Activated CD4-positive, alpha-beta T cell treated with anti-CD3 and anti-CD28 coated beads, Interleukin-2, amount 10 ng/mL, durations not matched to agents 7 days and 5 days (primary cell): ENCODE measurements at regions not wholly inside any gene's neighbourhood (a gene's known extent, or its start where the extent isn't known, plus 50 kb on each side); places are given as distances from the start of the nearest gene placed in this dataset.
"Not testable (repeated sequence)": the region's sequence is repeated elsewhere in the genome, so short reads cannot be mapped to it uniquely, and the experiment has no call there.

Source experiments
- CTCF ChIA-PET: fragments of 350-600 bp; sonication (Branson Sonifier 250); formaldehyde crosslinking; loops from one replicate; lab custom pipeline; 2021; ENCODE audit warnings: antibody characterized with exemption; lab: Charles Lee
- POLR2A ChIA-PET: fragments of 350-600 bp; sonication (Branson Sonifier 250); formaldehyde crosslinking; loops from one replicate; lab custom pipeline; 2021; ENCODE audit warnings: antibody characterized with exemption; lab: Charles Lee
- DNase-seq: peaks from one replicate; pipeline ENCODE4 v3.0.0-alpha.2; 2020
- H3K27ac Mint-ChIP-seq: one replicate; pipeline ENCODE4 v1.8.0; 2021; ENCODE audit warnings: mild to moderate bottlenecking, moderate library complexity, mixed read lengths
- H3K27me3 Mint-ChIP-seq: one replicate; pipeline ENCODE4 v1.8.0; 2021; ENCODE audit warnings: mixed read lengths
- H3K36me3 Mint-ChIP-seq: one replicate; pipeline ENCODE4 v1.8.0; 2021; ENCODE audit warnings: low read depth, mixed read lengths
- H3K4me1 Mint-ChIP-seq: one replicate; pipeline ENCODE4 v1.8.0; 2021; ENCODE audit warnings: mixed read lengths
- H3K4me3 Mint-ChIP-seq: one replicate; pipeline ENCODE4 v1.8.0; 2021; ENCODE audit warnings: mild to moderate bottlenecking, moderate library complexity, mixed read lengths
- H3K9me3 Mint-ChIP-seq: one replicate; pipeline ENCODE4 v1.8.0; 2021; ENCODE audit warnings: mixed read lengths

DNA sequence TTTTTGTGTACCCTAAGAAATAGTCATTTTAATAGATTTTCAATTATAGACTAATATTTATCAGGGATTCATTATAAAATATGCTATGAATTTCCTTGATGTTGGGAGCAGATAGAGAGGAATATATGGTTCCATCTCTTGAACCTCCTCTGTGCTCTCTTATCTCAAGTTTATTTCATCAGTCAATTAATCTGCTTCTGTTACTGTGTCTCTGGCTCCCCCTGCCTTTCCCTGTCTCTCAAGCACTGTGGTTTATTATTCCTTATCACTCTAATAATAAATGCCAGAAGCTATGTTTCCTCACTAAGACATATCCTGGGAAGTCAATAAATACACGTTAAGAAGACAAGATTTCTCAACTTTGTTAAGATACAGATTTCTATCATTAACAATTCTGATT, 141.5 kb downstream of the SYT15 start:
- CTCF ChIA-PET, H3K9me3 Mint-ChIP-seq, H3K27ac Mint-ChIP-seq, H3K4me1 Mint-ChIP-seq, POLR2A ChIA-PET, H3K36me3 Mint-ChIP-seq, DNase-seq, H3K4me3 Mint-ChIP-seq: not testable (repeated sequence)
- H3K27me3 Mint-ChIP-seq = peaks cover 19% of the 10 kb centered on the region

DNA sequence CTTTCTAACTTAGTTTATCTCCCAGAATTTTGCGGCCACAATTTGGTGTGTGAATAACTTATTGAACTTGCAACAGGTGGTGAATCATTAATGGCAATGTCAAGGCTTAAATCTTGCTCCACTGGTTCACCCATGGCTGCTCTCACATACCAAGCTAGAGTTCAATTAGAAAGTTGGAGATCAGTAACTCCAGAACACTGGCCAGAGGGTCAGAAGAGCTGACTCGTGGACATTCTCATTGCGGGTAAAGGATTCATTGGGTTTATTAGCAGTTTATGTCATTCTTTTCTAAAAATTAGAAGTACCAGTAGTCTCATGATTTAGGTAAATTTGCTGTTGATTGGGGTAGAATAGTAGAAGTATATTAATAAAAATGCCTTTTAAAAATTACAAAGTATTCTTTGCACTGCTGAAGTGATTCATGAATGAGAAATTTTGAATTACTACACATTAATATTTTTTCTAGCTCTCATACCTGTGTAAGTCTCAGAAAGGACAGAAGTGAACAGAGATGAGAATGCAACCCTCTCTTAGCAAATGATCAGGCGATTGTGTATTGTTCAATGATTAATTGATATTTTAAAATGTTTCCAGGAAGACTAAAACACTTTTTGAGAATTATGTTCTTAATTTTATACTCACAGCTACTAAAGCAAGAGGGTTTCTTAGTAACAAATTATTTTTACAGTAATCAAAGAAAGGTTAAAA, 142.0 kb downstream of the SYT15 start:
- CTCF ChIA-PET, POLR2A ChIA-PET, H3K4me3 Mint-ChIP-seq, H3K27ac Mint-ChIP-seq, H3K4me1 Mint-ChIP-seq, H3K36me3 Mint-ChIP-seq, DNase-seq, H3K9me3 Mint-ChIP-seq: not testable (repeated sequence)
- peaks cover 19% of the 10 kb centered on the region for H3K27me3 Mint-ChIP-seq

DNA sequence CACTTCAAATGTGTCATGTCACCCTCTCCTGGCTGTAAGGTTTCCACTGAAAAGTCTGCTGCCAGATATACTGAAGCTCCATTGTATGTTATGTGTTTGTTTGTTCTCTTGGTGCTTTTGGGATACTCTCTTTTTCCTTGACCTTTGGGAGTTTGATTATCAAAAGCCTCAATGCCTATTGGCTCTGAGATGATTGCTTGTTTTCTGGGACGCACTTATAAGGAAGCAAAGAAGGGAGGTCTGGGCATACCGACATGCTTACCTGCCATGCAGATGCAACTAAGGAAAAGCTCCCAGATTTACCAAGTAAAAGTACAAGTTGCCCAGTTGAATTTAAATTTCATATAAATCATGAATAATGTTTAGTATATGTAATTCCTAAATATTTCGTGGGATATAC, 145.3 kb downstream of the SYT15 start:
- H3K36me3 Mint-ChIP-seq, H3K9me3 Mint-ChIP-seq, DNase-seq, POLR2A ChIA-PET, H3K27ac Mint-ChIP-seq, H3K4me3 Mint-ChIP-seq, H3K4me1 Mint-ChIP-seq: not testable (repeated sequence)
- CTCF ChIA-PET = interaction anchor here (0.6 kb wide), 1 partner anchor 652 kb away, joined by 3 read pairs; no protein-coding TSS in a partner anchor
- peaks cover 23% of the 10 kb centered on the region for H3K27me3 Mint-ChIP-seq

DNA sequence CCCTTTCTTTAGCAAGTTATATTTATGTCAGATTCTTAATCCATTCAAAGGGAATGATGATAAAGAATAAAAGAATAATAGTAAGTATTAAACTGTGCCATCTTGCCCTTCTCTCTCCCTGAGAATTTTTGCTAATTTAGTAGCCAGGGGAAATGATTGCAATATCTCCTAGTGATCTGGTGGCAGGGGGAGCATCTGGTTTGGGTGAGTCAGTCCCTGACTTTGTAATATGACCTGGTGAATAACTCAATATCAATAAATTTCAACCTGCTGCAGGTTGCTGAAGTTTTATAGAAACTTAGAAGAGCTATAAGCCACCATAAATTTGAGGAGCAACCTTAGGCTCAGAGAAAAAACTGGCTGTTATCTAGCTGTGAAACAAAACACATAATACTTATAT, 149.4 kb downstream of the SYT15 start:
- peaks cover 14% of the 10 kb centered on the region for H3K27me3 Mint-ChIP-seq
- H3K4me1 Mint-ChIP-seq, H3K4me3 Mint-ChIP-seq, H3K27ac Mint-ChIP-seq, POLR2A ChIA-PET, CTCF ChIA-PET, DNase-seq, H3K9me3 Mint-ChIP-seq, H3K36me3 Mint-ChIP-seq: not testable (repeated sequence)

DNA sequence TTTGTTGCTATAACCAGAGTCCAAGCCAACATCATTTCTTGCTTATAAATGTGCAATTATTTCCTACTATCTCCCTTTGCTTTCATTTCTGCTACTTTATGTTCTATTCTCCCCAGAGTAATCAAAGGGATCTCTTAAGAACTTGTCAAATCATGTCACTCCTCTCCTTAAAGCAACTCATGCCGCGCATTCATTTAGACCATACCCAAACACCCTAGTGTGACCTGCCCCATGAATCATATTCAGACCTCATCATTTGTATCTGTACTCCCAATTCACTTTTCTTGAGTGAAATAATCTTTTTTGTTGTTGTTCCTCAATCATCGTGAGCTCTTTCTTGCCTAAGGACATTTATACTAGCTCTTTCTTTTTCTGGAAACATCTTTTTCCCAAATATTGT, 151.8 kb downstream of the SYT15 start:
- CTCF ChIA-PET, H3K4me3 Mint-ChIP-seq, DNase-seq, H3K4me1 Mint-ChIP-seq, H3K9me3 Mint-ChIP-seq, H3K27ac Mint-ChIP-seq, POLR2A ChIA-PET, H3K27me3 Mint-ChIP-seq, H3K36me3 Mint-ChIP-seq: not testable (repeated sequence)

DNA sequence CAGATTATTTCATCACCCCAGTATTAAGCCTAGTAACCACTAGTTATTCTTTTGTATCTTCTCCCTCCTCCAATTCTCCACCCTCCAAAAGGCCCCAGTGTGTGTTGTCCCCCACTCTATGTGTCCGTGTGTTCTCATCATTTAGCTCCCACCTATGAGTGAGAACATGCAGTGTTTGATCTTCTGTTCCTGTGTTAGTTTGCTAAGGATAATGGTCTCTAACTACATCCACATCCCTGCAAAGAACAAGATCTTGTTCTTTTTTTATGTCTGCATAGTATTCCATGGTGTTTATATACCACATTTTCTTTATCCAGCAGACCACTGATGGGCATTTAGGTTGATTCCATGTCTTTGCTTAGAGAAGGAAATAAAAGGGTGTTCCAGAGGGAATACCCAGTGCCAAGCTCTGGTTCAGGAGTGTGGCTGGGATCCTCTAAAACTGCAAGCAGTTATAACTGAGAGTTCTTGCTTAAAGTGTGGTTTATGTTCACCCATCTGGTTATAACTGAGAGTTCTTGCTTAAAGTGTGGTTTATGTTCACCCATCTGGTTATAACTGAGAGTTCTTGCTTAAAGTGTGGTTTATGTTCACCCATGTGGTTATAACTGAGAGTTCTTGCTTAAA, 154.8 kb downstream of the SYT15 start:
- H3K4me1 Mint-ChIP-seq, POLR2A ChIA-PET, H3K27ac Mint-ChIP-seq, DNase-seq, H3K36me3 Mint-ChIP-seq, CTCF ChIA-PET, H3K9me3 Mint-ChIP-seq, H3K4me3 Mint-ChIP-seq, H3K27me3 Mint-ChIP-seq: not testable (repeated sequence)

DNA sequence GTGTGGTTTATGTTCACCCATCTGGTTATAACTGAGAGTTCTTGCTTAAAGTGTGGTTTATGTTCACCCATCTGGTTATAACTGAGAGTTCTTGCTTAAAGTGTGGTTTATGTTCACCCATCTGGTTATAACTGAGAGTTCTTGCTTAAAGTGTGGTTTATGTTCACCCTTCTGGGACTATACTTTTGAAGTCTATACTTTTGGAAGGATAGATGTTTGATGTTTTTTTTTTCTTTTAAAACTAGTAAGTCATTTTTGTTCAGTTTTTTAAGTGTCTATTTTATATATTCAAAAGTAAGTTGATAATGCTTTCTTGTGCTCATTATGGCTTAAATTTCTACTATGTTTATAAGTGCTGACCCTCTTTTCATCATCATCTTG, 155.3 kb downstream of the SYT15 start:
- H3K9me3 Mint-ChIP-seq, H3K4me1 Mint-ChIP-seq, H3K4me3 Mint-ChIP-seq, DNase-seq, H3K27ac Mint-ChIP-seq, H3K36me3 Mint-ChIP-seq, CTCF ChIA-PET, H3K27me3 Mint-ChIP-seq, POLR2A ChIA-PET: not testable (repeated sequence)

DNA sequence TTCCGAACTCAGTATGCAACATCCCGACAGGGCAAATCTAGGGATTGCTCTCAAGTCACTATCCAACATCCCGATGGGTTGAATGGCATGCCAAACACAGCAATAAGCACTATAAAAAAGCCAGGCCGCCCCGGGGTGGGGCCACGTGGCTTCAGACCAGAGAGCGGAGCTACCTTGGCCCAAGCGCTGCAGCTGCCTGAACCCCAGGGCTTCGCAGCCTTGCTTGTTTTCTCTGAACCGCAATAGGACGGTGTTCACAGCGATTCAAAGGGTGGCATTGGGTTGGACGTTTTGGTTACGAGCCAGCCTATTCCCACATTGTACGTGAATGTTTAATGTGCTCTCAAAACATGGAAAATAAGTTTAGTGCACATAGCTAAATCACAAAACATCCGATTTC, 161.0 kb downstream of the SYT15 start:
- H3K27me3 Mint-ChIP-seq, CTCF ChIA-PET: not testable (repeated sequence)

DNA sequence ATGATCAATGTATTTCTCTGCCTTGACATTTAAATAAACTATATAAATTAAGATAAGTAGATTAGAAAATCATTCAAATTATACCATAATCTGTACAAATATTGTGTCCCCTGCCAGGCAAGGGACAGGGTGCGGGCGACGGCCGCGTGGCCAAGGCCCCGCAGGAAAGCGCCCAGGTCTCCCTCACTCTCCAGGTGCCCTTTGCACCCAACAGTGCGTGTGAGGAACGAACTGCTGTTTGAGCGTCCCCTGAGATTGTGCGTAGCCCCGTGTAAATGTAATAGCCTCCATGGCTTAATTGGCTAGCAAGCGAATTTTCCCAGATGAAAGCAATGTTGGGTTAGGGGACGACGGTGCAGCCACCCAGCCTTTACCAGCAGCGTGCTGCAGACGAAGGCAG, 161.4 kb downstream of the SYT15 start:
- H3K9me3 Mint-ChIP-seq, DNase-seq, H3K4me3 Mint-ChIP-seq, H3K36me3 Mint-ChIP-seq, H3K27ac Mint-ChIP-seq, POLR2A ChIA-PET, H3K4me1 Mint-ChIP-seq, CTCF ChIA-PET: not testable (repeated sequence)
- peaks cover 10% of the 10 kb centered on the region for H3K27me3 Mint-ChIP-seq

More for the DNA sequence above, 161.0 kb downstream of the SYT15 start:
- DNase-seq, H3K9me3 Mint-ChIP-seq, H3K36me3 Mint-ChIP-seq, POLR2A ChIA-PET, H3K4me3 Mint-ChIP-seq, H3K4me1 Mint-ChIP-seq, H3K27ac Mint-ChIP-seq: not testable (repeated sequence)

DNA sequence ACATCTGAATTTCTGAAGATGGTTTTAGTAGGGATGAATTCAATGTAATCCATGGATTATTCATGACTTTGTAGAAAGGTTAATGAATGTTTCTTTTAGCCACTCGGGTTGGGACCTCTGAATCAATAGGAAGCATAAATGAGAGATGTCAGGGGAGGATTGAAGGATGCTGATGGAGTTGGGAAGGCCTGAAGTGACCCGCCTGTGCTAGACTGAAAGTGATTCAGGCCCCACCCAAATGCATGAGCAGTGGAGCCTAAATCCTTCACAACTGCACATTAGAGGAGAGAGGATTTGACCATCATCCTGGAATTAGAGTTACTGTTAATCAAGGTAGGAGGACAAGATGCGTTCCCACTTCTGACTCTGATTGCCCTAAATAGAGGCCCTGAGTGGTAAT, 162.2 kb upstream of the PTPN20 start:
- POLR2A ChIA-PET, H3K4me1 Mint-ChIP-seq, H3K9me3 Mint-ChIP-seq, CTCF ChIA-PET, H3K36me3 Mint-ChIP-seq, DNase-seq, H3K4me3 Mint-ChIP-seq, H3K27ac Mint-ChIP-seq: not testable (repeated sequence)
- peaks cover 15% of the 10 kb centered on the region for H3K27me3 Mint-ChIP-seq

DNA sequence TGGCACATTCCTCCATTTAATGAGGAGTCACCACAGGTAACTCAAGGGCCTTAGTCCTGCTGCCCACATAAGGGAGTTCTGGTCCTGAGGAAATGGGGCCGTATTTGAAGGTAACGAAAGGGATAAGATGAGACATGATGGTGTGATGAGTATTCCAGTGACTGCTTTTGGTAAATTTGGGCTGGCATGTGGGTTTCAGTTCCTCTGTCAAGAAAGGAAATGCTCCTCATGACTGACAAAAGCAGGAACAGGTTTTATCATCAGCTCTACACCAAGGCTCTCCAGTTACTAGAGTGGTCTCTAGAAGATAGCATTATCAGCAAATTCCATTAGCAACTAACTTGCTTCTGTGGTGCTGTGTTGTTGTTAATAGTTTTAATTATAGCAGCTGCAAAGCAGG, 161.8 kb upstream of the PTPN20 start:
- H3K36me3 Mint-ChIP-seq, CTCF ChIA-PET, H3K9me3 Mint-ChIP-seq, H3K4me3 Mint-ChIP-seq, DNase-seq, H3K27ac Mint-ChIP-seq, H3K4me1 Mint-ChIP-seq, POLR2A ChIA-PET: not testable (repeated sequence)
- H3K27me3 Mint-ChIP-seq = peaks cover 15% of the 10 kb centered on the region

DNA sequence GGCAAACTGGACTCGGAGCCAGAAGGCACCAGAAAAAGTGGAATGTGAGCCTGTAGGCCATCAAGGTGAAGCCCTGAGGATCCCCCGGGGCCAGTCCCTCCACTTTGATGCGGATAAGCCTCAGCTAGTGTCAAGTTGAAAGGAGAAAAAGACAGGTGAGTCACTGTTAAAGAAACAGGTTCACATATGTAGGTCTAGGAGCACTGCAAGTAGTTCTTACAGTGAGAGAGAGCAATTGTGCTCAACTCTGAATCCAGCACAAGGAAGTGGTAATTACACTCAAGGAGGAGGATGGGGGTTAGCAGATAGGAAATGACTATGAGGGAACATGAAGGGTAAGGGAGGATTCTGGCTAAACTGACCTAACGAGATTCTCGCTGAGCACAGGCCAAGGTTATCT, 157.5 kb upstream of the PTPN20 start:
- CTCF ChIA-PET, POLR2A ChIA-PET, H3K4me1 Mint-ChIP-seq, DNase-seq, H3K9me3 Mint-ChIP-seq, H3K4me3 Mint-ChIP-seq, H3K36me3 Mint-ChIP-seq, H3K27me3 Mint-ChIP-seq, H3K27ac Mint-ChIP-seq: not testable (repeated sequence)

DNA sequence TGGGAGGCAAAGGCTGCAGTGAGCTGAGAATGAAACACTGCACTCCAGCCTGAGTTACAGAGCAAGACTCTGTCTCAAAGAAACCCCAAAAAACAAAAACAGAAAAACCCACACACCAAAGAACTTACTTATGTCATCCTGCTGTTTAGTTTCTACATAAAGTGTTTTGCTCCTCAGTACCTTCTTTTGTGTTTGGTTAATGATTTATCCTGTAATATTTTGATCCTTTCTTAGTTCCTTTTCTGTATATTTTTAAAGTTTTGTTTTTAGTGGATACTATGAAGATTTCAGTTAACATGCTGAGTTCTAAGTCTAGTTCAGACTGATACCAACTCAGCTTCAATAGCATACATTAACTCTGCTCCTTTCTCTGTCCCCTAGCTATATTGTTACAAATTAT, 149.8 kb upstream of the PTPN20 start:
- H3K9me3 Mint-ChIP-seq, CTCF ChIA-PET, H3K36me3 Mint-ChIP-seq, H3K27ac Mint-ChIP-seq, DNase-seq, H3K27me3 Mint-ChIP-seq, POLR2A ChIA-PET, H3K4me1 Mint-ChIP-seq, H3K4me3 Mint-ChIP-seq: not testable (repeated sequence)
